GM21717 (cell line): ENCODE measurements at regions not wholly inside any gene's neighbourhood (a gene's known extent, or its start where the extent isn't known, plus 50 kb on each side); places are given as distances from the start of the nearest gene placed in this dataset.

Experiments used
- ATAC-seq: cut with Tn5 transposase; IDR thresholded peaks from one replicate; pipeline ENCODE4 v1.9.1; 2021; ENCODE audit warnings: mild to moderate bottlenecking, moderate library complexity; ENCODE audit not compliant: unreplicated experiment

DNA sequence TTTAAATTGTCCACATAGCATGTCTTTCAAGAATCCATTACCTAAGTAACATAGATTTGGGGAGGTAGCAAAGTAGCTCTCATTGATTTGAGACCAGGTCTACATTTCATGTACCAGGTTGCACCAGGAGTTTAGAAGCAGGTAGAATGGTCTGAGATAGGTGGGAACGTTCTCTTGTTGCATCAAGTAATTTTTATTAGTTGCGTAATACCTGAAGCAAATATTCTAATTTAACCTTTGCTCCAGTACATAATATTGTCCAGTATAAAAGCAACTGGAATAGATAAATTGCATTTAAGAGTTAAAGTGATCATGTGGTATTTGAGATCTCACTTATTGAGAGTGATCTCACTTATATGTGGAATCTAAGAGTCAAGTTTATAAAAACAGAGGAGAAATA lies 597.1 kb upstream of the PRMT6 start:
- no peak for ATAC-seq

DNA sequence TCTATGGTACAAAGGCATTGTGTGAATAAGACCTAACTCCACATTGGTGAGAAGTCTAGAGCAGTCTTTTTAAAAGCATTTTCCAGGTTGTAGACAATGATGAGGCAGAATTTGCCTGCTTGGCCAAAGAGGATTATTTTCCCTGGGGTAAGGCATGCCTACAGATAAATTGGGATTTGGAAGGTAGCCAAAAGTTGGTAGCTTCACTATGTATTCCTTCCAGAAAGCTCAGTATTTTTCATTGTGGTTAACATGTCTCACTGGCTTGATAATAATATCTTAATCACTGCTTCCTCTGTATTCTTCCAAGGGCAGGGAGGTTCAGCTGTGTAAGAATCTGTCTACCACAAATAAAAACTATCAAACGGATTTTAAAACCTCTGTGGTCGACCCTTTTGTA lies 590.8 kb upstream of the PRMT6 start:
- no peak for ATAC-seq

DNA sequence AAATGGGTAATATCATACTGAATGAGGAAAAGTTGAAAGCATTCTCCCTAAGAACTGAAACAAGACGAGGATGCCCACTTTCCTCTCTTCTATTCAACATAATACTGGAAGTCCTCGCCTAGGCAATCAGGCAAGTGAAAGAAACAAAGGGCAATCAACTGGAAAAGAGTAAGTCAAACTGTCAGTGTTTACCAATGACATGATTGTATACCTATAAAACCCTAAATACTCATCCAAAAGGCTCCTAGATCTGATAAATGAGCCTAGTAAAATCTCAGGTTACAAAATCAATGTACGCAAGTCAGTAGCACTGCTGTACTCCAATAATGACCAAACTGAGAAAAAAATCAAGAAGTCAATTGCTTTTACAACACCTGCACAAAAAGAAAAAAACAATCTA lies 575.8 kb upstream of the PRMT6 start:
- no peak for ATAC-seq

DNA sequence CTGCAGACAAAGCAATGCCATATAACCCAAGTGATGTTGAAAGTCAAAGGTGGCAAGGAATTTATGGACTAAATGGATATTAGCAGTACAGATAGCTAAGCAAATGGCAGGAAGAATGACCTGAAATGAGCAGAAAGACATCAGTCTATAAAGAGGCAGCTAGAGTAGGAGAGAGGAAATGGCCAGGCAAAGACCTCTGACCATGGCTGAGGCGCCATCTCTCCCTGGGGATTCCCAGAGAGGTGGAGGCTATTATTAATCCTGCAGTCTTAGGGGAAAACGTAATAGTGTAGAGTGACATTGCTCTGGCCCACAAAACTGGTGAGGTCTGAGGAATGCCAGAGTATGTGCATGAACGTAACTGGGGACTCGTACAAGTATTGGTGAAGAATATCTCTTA lies 563.6 kb upstream of the PRMT6 start:
- no peak for ATAC-seq

DNA sequence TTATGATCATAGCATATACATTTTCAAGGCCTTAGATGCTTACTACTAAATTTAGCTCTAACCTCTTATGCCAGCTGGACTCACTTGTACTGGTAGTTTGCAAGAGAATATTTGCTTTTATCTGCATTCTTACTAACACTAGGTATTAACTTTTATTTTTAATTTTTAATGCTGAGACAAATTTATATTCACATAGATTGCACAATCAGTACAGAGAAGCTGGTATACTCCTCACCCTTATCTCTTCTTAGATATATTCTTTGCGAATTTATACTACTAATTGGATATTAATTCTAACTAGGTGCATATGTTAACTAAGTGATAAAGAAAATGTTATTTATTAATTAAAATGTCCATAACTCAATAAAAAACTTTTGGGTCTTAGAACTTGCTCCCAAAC lies 561.8 kb upstream of the PRMT6 start:
- no peak for ATAC-seq

DNA sequence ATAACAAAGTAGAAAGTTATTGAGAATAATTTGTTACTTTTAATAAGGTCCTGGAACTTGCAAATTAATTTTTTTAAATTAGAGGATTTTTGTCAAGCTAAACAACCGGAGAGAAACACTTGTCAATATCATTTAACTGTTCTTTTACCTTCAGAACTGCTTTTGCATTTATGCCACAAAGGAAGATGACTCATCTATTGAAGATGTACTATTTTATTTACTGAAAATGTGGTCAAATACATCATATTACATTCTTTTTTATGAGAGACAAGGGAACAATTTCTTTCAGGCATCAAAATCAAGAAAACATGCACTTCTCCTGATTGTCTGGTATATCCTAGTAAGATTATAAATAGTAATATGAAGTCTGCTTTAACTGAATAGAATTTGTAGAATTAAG lies 558.2 kb upstream of the PRMT6 start:
- no peak for ATAC-seq

DNA sequence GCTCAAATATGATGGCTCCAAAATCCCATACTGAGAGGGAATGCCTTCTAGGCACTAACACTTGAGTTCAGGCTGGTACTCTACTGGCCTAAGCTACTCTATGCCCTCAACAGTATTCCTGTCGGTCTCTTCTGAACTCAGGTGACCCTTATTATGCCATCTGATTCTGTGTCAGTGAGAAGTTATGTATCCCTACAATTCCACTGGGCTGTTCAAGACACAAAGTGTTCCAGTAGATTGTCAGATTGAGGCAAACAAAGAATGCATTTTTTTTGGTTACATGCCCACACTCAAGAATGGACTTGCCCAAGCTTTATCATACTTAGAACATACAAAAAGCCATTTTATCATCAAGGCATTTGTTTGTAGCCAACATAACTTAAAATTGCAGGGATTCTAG lies 553.8 kb upstream of the PRMT6 start:
- ATAC-seq: no peak

DNA sequence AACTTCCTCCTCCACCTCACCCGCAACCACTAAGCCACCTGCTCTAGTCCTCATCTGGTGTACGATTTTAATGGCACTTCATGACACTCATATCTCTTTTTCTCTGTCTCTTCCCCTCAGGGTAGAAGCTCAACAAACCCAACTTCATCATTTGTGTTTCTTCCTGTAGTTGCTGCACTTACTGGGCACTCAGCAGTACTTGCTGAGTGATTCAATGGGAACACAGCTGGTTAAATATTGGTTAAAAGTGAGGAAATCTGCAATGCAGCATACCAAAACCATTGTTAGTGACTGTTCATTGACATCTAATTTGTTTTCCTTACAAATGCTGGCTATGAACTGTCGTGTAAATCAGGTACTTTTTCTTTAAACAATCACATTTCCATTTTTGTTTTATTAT lies 541.1 kb upstream of the PRMT6 start:
- ATAC-seq: no peak

DNA sequence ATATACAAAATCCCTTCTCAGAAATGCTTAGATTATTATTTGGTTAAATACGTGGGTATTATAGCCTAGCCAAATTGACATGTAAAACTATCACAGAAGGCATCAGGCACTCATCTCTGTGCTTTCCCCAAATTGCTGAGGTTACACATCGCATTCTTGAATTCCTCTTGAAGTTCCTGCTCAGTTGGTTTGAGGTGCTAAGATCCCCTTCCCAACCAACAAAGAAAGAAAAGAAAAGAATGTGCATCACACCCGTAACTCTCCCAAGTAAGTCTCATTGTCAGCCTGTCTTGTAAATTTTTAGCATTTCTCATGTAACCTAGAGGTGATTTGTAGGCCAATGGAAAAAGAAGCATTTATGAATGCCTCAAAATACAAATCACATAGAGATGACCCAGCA lies 539.2 kb upstream of the PRMT6 start:
- no peak for ATAC-seq

DNA sequence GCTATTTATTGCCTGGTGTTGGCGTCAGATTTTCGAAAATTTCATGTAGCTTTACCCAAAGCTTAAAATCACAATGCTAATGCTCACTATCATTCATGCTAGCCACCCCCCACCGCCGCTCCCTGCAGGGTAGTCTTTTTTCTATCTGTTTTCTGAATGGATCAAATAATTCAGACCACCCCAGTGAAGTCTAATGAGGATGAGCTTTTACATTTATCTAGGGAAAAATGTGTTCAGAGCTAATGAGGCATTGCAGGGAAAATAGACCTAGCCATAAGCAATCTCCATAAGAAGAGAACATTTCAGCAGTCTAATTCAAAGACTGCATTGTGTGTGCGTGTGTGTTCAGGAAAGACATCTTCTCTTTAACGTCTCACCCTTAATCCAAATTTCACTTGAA lies 533.0 kb upstream of the PRMT6 start:
- no peak for ATAC-seq

DNA sequence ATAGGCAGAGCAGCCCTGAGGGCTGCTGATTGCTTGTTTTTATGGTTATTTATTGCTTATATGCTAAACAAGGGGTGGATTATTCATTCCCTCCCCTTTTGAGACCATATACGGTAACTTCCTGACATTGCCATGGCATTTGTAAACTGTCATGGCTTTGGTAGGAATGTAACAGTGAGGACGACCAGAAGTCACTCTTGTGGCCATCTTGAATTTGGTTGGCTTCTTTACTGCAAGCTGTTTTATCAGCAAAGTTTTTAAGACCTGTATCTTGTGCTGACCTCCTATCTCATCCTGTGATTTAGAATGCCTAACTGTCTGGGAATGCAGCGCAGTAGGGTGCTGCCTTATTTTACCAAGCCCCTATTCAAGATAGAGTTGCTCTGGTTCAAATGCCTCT lies 531.8 kb upstream of the PRMT6 start:
- no peak for ATAC-seq

DNA sequence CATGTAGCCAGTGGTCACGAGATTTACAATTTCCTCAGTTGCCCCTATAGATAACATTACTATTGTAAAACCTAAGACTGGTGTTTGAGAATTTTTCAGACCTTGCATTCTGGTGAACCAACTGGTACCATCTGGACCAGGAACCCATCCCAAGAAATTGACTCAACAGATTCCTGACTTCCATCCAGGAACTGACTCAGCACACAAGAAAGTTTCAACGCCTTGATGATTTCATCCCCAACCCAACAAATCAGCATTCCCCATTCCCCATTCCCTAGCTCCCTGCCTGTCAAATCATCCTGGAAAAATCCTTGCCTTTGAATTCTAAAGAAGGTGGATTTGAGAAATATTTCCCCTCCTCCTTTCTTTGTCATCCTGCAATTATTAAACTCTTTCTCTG lies 529.8 kb upstream of the PRMT6 start:
- ATAC-seq: no peak

DNA sequence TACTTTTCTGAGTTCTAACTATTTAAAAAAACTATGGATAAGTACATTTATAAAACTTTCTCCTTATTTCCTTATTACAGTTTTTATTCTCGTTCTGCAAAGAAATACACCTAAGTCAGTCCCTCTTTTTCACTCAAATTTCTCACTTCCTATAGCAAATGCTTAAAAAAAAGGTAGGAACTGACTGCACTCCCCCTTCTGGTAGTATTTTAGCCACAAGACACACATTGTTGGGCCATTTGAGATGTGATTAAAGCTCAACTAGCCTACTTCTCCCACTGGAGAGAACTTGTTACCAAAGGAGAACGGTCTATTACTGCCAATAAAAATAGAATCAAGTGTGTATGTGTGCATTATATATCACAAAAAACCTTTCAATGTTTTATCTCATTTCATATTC lies 521.9 kb upstream of the PRMT6 start:
- ATAC-seq: no peak

DNA sequence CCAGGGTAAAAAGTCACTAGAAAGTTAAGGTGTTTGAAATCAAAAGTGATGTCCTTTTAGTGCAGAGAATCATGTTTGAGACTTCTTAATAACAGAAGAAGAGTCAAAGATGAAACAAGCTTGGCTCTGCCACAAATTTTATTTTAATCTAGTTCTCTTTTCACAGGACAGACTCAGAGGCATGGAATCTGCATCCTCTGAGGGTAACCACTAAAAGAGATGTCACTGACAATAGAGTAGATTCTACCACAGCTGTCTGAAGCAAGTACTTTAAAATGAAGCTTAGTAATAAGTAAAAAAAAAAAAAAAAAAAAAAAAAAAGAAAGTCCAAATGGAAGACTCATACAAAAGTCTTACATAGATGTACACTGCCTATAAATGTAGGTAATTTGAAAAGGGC lies 519.7 kb upstream of the PRMT6 start:
- no peak for ATAC-seq

DNA sequence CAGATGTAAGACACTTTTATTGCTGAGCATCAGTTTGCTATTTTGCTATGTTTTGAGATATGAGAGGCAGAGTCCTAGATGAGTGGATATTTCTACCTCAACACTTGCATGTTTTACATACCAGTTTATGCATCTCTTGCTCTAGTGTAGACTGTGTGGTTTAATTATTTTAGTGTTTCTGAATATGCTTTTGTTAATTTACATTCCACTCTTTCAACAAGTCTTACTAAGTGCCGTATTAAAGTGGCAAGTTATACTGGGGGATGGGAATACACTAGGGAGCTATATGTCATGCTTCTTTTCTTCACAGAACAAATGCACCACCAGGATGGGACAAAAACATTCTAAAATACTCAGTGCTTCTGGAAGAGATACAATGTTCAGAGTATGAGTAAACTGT lies 507.7 kb upstream of the PRMT6 start:
- no peak for ATAC-seq

DNA sequence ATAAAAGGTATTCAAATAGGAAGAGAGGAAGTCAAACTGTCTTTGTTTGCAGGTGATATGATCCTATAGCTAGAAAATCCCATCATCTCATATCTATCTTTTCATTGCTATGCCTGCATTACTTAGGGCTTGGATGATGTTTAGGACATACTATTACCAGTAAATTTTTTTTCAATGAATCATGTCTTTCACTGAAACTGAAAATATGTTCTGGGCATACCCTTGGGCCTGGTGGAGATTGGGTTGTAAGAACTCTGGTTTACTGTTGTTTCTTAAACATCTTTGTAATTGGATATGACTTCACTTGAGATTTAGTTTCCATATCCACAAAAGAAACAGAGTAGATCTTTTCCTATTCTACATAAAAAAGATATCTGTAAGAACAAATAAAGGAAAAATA lies 502.2 kb upstream of the PRMT6 start:
- no peak for ATAC-seq

DNA sequence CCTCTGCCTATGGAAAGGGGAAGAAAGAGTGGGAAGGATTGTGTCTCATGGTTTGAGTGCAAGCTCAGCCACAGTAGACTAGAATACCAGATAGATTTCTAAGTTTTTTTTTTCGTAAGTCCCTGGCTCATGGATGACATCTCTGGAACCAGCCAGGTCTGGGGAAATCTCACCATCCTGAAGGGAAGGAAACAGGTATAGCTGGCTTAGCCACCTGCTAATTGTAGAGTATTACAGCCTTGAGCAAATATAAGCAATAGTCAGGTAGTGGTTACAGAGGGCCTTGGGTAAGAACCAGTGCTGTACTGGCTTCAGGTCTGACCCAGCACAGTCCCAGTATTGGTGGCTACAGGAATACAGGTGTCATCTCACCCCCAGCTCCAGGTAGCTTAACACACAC lies 500.9 kb upstream of the PRMT6 start:
- ATAC-seq: no peak

DNA sequence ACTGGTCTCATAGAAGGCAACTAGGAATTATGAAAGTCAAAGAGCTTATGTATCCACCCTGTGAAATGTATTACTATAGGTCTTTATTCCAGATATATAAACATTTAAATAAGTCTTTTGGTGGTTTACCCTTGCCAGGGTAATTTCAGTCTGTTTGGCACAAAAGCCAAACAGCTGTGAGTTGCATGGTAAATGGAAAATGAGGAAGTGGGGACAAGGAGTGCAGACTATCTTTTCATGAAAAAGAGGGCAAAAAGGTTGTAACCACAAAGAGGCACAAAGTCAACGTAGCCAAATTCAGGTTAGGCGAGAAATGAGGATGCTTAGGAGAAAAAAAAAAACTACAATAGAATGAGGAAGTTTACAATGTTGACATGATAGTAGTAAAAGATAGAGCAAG lies 492.3 kb upstream of the PRMT6 start:
- no peak for ATAC-seq

DNA sequence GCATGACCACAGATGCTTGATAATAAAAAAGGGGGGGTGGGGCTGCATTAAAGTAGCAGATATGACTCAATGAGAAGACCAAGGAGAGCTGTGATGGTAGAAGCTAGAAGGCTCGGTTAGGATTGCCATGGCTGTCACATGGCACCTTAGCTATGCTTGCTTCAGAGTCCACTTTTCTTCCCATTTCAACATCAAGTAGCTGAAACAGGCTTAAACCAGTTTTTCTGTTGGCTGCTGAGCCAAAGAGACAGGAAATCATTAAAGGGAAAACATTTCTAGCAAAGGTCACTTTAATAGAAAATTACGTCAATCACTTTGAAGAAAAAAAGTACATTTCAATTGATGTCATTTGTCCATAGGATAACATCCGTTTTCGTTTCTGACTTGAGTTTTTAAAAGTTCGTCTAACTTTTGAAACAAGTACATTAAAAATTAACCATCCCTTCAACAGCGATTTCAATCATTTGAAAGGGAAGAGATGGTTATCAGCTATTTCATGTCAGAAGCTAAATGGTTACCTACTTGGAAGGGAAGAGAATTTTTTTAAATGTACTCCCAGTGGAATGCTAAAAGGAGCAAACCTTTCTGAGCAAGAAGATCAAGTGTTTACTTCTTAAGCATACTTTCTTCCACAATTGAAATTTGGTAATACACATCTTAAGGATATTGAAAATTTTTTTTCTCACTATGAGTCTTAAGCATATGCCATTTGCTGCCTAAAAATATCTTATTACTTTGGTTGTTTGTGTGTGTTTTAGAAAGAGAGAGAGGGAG lies 488.1 kb upstream of the PRMT6 start:
- ATAC-seq: no peak

DNA sequence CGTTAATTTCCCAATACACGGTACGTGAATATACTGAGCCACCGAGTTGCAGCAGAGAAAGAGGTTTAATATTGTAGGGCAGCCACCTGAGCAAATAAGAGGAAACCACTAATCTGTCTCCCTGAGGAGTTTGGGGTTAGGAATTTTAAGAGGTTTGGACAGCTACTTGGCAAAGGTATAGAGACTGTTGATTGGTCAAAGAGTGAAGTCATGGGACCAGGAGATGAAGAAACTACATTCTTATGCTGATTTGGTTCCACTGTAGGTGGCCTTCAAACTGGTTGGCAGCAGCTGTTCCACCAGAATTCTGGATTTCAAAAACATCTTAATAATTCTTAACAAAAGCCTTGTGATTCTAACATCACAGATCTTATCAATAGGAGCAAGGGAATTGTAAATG lies 485.4 kb upstream of the PRMT6 start:
- ATAC-seq: no peak

DNA sequence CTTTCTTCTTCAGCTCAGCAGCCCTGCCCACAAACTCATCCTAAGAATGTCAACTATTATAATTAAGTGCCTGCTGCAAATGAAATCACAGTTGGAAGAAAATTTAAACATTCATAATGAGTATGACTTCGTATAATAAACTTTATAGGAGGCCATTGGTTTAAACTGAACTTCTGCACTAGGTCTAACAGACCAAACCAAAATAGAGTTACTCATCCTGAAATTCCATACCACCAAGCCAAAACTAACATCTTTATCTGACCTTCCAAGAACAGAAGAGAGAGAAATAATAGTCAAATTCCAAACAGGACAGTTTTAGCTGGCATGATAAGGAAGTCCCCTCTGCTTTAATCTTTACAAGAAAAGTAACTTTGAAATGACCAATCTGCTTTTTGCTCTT lies 472.4 kb upstream of the PRMT6 start:
- ATAC-seq: no peak

DNA sequence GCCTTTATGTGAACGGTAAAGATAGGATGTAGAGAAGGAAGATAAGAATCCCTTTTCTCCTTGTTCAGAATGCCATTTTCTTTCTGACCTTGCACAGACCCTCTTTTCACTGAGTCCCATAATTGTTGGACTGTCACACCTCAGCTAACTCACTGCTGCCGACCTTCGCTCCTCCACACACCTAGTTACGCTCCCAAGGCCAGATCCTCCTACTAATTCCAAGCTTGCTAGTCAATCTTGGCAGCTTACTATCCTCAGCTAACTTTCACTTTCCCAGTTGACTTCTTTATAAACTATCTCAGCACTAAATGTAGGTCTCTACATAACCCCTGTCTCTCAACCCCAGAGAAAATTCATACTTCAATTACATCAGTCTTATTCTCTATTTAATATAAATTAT lies 471.8 kb upstream of the PRMT6 start:
- ATAC-seq: no peak

DNA sequence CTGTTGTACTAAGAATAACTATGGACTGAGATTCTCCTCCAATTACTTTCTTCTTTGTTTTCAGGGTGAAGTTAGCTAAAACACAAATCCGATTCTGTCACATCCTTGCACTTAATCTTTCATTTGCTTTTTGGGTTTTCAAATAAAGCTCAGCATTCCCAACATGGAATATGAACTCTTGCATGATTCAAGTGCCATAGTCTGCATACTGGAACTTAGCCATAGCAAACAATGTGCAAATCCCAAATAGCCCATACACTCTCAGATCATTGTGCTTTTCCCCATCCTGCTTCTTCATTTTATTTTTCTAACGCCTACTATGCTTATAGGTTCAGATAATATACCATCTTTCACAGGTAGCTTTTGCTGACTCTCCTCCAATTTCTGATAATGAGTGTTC lies 455.8 kb upstream of the PRMT6 start:
- no peak for ATAC-seq
